T-helper 1 cell treated with Interleukin-12 subunit alpha and Interleukin-12 subunit beta and Interleukin-4 antibody, amounts not matched to agents 30 ng/mL and 1 ng/mL, for 36 hours (primary cell): ENCODE measurements at regions not wholly inside any gene's neighbourhood (a gene's known extent, or its start where the extent isn't known, plus 50 kb on each side); places are given as distances from the start of the nearest gene placed in this dataset.

Source experiments
- intact Hi-C: fragments of 100-400 bp; cut with micrococcal nuclease; formaldehyde crosslinking; loops from one replicate; pipeline ENCODE4 v1.15.1; 2024

DNA sequence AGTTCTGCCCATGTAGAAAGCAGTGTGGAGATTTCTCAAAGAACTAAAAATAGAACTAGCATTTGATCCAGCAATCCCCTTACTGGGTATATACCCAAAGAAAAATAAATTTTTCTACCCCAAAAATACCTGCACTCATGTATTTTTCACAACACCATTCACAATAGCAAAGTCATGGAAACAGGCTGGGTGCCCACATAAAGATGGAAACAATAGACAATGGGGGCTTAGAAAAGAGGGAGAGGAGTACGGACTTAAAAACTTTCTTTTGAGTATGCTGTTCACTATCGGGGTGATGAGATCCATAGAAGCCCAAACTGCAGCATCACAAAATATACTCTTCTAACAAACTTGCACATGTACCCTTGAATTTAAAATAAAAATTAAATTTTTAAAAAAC lies 345.1 kb upstream of the CCDC54 start:
- intact Hi-C loops: no loop called here

- intact Hi-C loops: no loop called here
Observed at GRCh38 chr3:107034142-107034541, 343.1 kb upstream of the CCDC54 start.

- intact Hi-C loops: no loop called here
Observed at GRCh38 chr3:107035176-107035575, 342.1 kb upstream of the CCDC54 start.

GRCh38 chr3:107044677-107045076 lies 332.6 kb upstream of the CCDC54 start:
- intact Hi-C loops: no loop called here

- intact Hi-C loops: no loop called here
Observed at GRCh38 chr3:107045791-107046190, 331.4 kb upstream of the CCDC54 start.

GRCh38 chr3:107055181-107055942 lies 321.9 kb upstream of the CCDC54 start:
- intact Hi-C loops: no loop called here

DNA sequence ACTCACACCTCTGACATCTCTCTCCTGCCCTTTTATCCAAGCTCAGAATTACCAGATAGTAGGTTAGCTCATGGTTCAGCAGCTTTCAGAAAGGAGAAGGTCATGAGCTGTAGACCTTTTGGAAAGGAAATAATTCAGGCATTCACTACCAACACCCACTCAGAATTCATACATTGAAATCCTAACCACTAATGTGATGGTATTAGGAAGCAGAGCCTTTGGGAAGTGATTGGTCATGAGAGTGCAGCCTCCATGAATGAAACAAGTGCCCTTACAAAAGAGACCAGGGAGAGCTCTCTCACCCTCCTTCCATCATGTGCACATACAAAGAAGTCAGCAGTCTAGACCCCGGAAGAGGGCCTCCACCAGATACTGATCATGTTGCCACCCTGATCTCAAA lies 315.8 kb upstream of the CCDC54 start:
- intact Hi-C loops: loop anchor here (5.0 to 10.0 kb wide), 2 partner anchors 457 to 1374 kb away; no protein-coding TSS in a partner anchor

DNA sequence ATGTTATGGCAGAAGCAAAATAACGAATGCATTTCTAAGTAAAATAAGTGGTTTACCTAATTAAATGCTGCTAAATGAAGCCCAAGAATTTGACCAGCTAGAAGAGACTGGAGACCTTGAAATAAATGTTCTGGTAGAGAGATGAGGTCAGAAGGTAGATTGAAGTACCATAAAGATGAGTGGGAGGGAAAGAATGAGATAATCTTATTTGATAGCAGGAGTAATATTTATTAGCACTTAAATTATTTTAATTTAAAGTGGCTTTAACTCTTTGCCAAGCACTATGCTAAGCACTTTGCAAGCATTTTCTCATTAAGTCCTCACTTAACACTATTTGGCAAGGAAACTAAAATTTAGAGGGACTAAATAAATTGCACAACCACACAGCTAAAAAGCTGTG lies 314.9 kb upstream of the CCDC54 start:
- intact Hi-C loops: loop anchor here (5.0 to 10.0 kb wide), 2 partner anchors 458 to 1375 kb away; no protein-coding TSS in a partner anchor

GRCh38 chr3:107062787-107063186 lies 314.5 kb upstream of the CCDC54 start:
- intact Hi-C loops: loop anchor here (5.0 to 10.0 kb wide), 2 partner anchors 458 to 1375 kb away; no protein-coding TSS in a partner anchor

DNA sequence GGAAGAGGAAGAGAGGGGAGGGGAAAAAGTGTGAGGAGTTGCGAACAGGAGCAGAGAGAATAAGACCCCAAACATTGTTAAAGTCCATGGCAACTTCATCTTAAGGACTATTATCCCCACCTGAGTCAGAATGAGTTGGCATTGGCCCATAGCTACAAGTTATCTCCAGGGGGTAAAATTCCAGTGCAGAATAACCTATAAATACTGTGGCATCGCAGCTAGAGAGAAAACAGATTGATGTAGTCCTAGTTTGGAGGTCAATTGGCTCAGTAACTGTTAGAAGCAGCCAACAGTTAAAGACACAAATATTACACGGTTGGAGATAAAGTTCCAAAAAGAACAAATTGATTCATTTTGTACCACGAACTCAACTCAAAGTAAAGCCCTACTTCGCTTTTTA lies 313.9 kb upstream of the CCDC54 start:
- intact Hi-C loops: loop anchor here (5.0 to 10.0 kb wide), 2 partner anchors 459 to 1376 kb away; no protein-coding TSS in a partner anchor

DNA sequence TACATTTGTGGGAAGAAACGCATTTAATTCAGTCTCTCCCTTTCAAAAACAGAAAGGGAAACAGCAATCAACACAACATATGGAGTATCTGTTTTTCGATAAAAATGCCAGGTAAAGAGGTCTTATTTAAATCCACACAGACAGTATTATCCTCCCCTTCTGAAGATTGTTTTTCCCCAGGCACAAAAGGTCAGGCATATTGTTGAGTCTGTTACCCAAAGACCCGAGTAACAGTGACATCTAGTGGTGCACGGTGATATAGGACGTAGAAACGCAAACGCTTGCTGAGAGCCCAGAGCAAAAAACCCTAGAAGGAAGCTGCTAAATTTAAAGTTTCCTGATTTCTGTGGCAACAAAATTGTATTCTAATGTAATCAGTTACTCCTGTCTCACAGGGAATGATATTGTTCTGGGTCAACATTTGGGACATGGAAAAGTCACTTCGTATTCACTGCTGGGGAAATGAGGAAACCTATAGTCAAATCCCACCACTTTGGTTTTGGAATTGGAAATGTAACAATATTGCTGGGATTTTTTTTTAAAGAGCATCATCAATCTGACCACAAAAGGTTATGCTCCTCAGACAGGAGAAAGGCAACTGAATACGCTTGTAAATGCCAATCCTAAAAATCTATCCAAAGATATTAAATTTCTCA lies 312.7 kb upstream of the CCDC54 start:
- intact Hi-C loops: loop anchor here (1.0 to 10.0 kb wide), 5 partner anchors 240 to 1696 kb away; no protein-coding TSS in a partner anchor

- intact Hi-C loops: loop anchor here (2.0 to 10.0 kb wide), 3 partner anchors 460 to 1696 kb away; no protein-coding TSS in a partner anchor
Observed at GRCh38 chr3:107065094-107065861, 312.0 kb upstream of the CCDC54 start.

GRCh38 chr3:107067421-107067820 lies 309.8 kb upstream of the CCDC54 start:
- intact Hi-C loops: loop anchor here (10.0 kb wide), 1 partner anchor 463 kb away; no protein-coding TSS in a partner anchor

DNA sequence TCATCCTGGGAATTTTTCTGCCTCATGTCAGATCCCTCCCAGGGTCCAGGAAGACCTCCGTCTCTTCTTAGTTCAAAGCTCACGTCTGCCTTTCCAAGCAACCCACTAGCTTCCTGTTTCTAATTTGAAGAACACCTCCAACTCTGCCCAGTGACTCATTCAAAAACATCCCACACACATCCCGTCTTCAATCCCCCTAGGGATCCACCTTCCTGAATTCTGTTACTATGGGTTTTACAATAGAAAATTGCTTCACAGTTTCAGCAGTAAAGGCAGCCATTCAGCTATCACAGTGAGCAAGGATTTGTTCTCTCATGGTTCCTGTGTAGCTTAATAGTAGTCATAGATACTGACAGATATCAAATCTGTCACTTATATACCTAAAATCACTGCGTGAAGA lies 308.3 kb upstream of the CCDC54 start:
- intact Hi-C loops: loop anchor here (10.0 kb wide), 1 partner anchor 464 kb away; no protein-coding TSS in a partner anchor

DNA sequence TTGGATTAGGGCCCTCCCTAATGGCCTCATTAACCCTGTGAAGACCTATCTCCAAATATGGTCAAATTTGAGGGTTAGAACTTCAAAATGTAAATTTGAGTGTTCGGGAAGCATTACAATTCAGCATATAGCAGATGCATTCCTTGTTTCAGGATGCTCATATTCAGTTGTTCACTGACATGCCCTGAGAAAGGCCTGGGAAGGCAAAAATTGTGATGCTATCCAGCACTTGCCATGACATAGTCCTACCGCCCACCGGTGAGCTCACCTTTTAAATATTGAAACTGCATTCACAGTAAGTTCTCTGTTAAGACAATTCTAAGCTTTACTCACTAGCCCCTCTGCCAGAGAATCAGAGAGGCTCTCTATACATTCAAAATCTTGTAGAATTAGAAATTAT lies 300.3 kb upstream of the CCDC54 start:
- intact Hi-C loops: no loop called here

GRCh38 chr3:107077391-107077790 lies 299.8 kb upstream of the CCDC54 start:
- intact Hi-C loops: no loop called here

- intact Hi-C loops: no loop called here
Observed at GRCh38 chr3:107082527-107082926, 294.7 kb upstream of the CCDC54 start.

GRCh38 chr3:107085261-107085660 lies 292.0 kb upstream of the CCDC54 start:
- intact Hi-C loops: no loop called here

DNA sequence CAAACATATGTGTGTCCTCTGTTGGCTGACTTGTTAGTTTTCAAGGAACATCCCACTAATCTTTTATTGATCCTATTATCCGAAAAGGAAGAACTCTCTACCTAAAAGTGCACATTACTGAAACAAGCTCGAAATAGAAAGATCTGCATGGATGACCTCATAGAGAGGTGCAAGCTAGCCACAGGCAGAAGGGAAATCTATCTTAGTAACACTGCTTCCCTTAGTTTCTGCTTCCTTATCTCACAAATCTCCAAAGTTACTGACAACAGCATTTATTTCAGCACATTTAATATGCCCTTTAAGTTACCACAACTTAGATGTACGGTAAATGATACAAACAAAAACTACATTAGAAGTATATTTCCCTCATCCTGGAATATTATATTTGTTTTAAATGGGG lies 285.1 kb upstream of the CCDC54 start:
- intact Hi-C loops: no loop called here

GRCh38 chr3:107098864-107099263 lies 278.4 kb upstream of the CCDC54 start:
- intact Hi-C loops: no loop called here

- intact Hi-C loops: no loop called here
Observed at GRCh38 chr3:107100137-107100536, 277.1 kb upstream of the CCDC54 start.

- intact Hi-C loops: no loop called here
Observed at GRCh38 chr3:107100573-107100972, 276.7 kb upstream of the CCDC54 start.
